HG02973 (cell line): ENCODE measurements at regions not wholly inside any gene's neighbourhood (a gene's known extent, or its start where the extent isn't known, plus 50 kb on each side); places are given as distances from the start of the nearest gene placed in this dataset.
A peak's percentile ranks its signal among the peaks of the same experiment; 100 is the strongest.

Source experiments
- ATAC-seq: cut with Tn5 transposase; IDR thresholded peaks from one replicate; pipeline ENCODE4 v1.9.1; 2021; ENCODE audit warnings: moderate library complexity; ENCODE audit not compliant: unreplicated experiment

GRCh38 chr1:221801773-221802516 lies 60.1 kb upstream of the DUSP10 start:
- ATAC-seq = no peak

GRCh38 chr1:221801251-221801661 lies 59.4 kb upstream of the DUSP10 start:
- peak; percentile 46 for ATAC-seq

GRCh38 chr1:221800831-221801230 lies 58.9 kb upstream of the DUSP10 start:
- no peak for ATAC-seq

- no peak for ATAC-seq
These were observed 55.6 kb upstream of the DUSP10 start for GRCh38 chr1:221797506-221797905.

- no peak for ATAC-seq
These were observed 54.8 kb upstream of the DUSP10 start for GRCh38 chr1:221796700-221797099.

- no peak for ATAC-seq
These were observed 53.5 kb upstream of the DUSP10 start for GRCh38 chr1:221795380-221795779.

- no peak for ATAC-seq
These were observed 53.0 kb upstream of the DUSP10 start for GRCh38 chr1:221794935-221795334.

GRCh38 chr1:221794079-221794670 lies 52.3 kb upstream of the DUSP10 start:
- ATAC-seq = peak; percentile 61

- peak; percentile 75 for ATAC-seq
These were observed 51.7 kb upstream of the DUSP10 start for GRCh38 chr1:221793439-221794078.

- ATAC-seq = no peak
These were observed 50.0 kb upstream of the DUSP10 start for GRCh38 chr1:221791846-221792245.
